Mesodermal cell (in vitro differentiated cells): ENCODE measurements at regions not wholly inside any gene's neighbourhood (a gene's known extent, or its start where the extent isn't known, plus 50 kb on each side); places are given as distances from the start of the nearest gene placed in this dataset.

Experiments used
- H3K27ac ChIP-seq: 2 replicates; pipeline ENCODE4 v1.7.0; 2013; ENCODE audit warnings: mild to moderate bottlenecking, low read depth, low read length, moderate library complexity; ENCODE audit not compliant: severe bottlenecking
- H3K36me3 ChIP-seq: 2 replicates; pipeline ENCODE4 v1.7.1; 2013; ENCODE audit warnings: mild to moderate bottlenecking, low read length, moderate library complexity; ENCODE audit not compliant: control insufficient read depth, insufficient read depth
- H3K4me1 ChIP-seq: one replicate; pipeline ENCODE4 v1.7.1; 2013; ENCODE audit warnings: mild to moderate bottlenecking, low read length; ENCODE audit not compliant: insufficient read depth, control insufficient read depth, poor library complexity, severe bottlenecking
- H3K4me3 ChIP-seq: 2 replicates; pipeline ENCODE4 v1.7.0; 2013; ENCODE audit warnings: low read length, control low read depth, mild to moderate bottlenecking; ENCODE audit not compliant: insufficient read depth, poor library complexity, severe bottlenecking; ENCODE audit errors: extremely low read depth
- H3K9me3 ChIP-seq: 2 replicates; pipeline ENCODE4 v1.7.1; 2013; ENCODE audit warnings: mild to moderate bottlenecking, low read length, moderate library complexity; ENCODE audit not compliant: control insufficient read depth
- WGBS, 2 experiments: methylation state at CpG; one replicate each; pipeline ENCODE4 v1.1.5; 2013; ENCODE audit warnings: missing lambda C conversion rate in 2 of 2; ENCODE audit not compliant: insufficient coverage in 2 of 2; 5-methylcytosine and 5-hydroxymethylcytosine counted together

GRCh38 chr3:178386880-178387279 lies 149.4 kb upstream of the KCNMB2 start:
- H3K36me3 ChIP-seq = no peaks in the 10 kb centered on the region
- H3K4me3 ChIP-seq = no peak overlapping the region
- WGBS, 2 experiments = no CpG with 5 or more reads among the region's 1 CpG
- H3K27ac ChIP-seq = no peak overlapping the region
- H3K4me1 ChIP-seq = peaks cover 13% of the 10 kb centered on the region
- H3K9me3 ChIP-seq = no peaks in the 10 kb centered on the region

DNA sequence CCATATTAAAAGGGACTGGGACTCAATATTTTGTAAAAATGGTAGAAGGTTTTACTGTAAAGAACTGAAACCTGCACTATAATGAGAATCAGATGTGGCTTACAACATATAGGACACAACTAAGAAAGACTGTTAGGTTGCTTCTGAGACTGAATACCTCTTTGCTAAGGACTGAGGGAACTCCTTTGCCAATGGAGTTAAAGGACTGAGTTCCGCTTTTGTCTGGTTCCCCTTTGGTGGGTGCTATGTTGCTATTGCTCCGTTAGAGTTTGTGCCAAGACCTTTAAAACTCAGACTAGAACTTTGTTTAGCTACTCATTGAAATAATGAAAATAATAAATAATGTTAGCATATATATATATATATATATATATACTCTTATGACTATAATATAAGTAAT lies 147.8 kb upstream of the KCNMB2 start:
- Histone ChIP-seq H3K4me3 (no peak overlapping the region), H3K4me1 (peaks cover 13% of the 10 kb centered on the region), H3K9me3 (no peaks in the 10 kb centered on the region), H3K27ac (no peak overlapping the region), H3K36me3 (no peaks in the 10 kb centered on the region)
- 100% methylated on average over 1 of the region's 2 CpGs; no CpG with 5 or more reads in 1 of the 2 experiments for WGBS, 2 experiments

DNA sequence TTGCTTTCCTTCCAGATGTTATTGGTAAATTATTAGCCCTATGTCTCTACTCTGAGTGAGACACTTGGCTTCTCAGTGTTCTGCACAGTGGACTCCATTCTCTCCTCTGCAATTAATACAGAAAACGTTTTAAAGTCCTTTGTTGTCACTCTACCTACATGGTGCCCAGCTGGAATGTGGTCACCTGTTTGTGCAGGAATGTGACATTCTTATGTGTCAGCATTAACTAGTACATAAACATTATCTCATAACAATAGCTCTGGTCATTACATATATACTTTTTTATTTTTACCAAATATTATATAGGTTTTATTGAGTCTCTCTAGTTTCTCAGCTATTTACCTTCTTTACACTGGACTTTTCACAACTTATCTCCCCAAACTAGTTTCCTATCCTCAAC lies 147.0 kb upstream of the KCNMB2 start:
- no CpG with 5 or more reads among the region's 1 CpG for WGBS, 2 experiments
- peaks cover 7% of the 10 kb centered on the region for H3K4me1 ChIP-seq
- no peaks in the 10 kb centered on the region for H3K9me3 ChIP-seq
- no peak overlapping the region for H3K4me3 ChIP-seq
- no peaks in the 10 kb centered on the region for H3K36me3 ChIP-seq
- no peak overlapping the region for H3K27ac ChIP-seq

GRCh38 chr3:178392511-178392926 lies 143.7 kb upstream of the KCNMB2 start:
- WGBS, 2 experiments = no CpG with 5 or more reads among the region's 1 CpG
- Histone ChIP-seq H3K4me3 (no peak overlapping the region), H3K36me3 (no peaks in the 10 kb centered on the region), H3K9me3 (no peaks in the 10 kb centered on the region), H3K4me1 (no peaks in the 10 kb centered on the region), H3K27ac (no peak overlapping the region)

DNA sequence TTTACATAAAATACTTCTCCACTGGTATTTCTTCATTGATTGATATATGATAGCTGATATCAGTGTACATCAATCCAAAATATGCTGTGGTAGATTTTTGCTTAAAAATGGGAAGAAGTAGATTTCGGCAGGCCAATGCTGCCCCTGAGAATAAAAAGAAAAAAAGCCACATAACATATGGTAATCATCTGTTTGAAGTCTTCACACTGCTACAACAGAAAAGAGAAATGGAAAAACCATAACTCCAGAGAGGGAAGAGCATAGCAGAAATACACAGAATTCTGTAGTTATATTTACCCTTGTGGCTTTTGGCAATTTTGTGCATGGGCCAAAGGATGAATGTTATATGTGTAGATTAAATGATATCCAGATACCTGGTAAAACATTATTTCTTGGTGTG lies 143.1 kb upstream of the KCNMB2 start:
- Histone ChIP-seq H3K9me3 (no peaks in the 10 kb centered on the region), H3K4me1 (no peaks in the 10 kb centered on the region), H3K36me3 (no peaks in the 10 kb centered on the region), H3K4me3 (no peak overlapping the region), H3K27ac (no peak overlapping the region)
- WGBS, 2 experiments = no CpG with 5 or more reads among the region's 1 CpG

- H3K9me3 ChIP-seq = no peaks in the 10 kb centered on the region
- H3K4me3 ChIP-seq = no peak overlapping the region
- no peaks in the 10 kb centered on the region for H3K4me1 ChIP-seq
- H3K27ac ChIP-seq = no peak overlapping the region
- no peaks in the 10 kb centered on the region for H3K36me3 ChIP-seq
These were observed 142.4 kb upstream of the KCNMB2 start for GRCh38 chr3:178393824-178394223.

- H3K9me3 ChIP-seq = no peaks in the 10 kb centered on the region
- H3K4me3 ChIP-seq = no peak overlapping the region
- 100% methylated on average over 1 of the region's 2 CpGs for WGBS, 2 experiments
- H3K27ac ChIP-seq = no peak overlapping the region
- H3K4me1 ChIP-seq = no peaks in the 10 kb centered on the region
- H3K36me3 ChIP-seq = no peaks in the 10 kb centered on the region
These were observed 139.9 kb upstream of the KCNMB2 start for GRCh38 chr3:178396318-178396717.

DNA sequence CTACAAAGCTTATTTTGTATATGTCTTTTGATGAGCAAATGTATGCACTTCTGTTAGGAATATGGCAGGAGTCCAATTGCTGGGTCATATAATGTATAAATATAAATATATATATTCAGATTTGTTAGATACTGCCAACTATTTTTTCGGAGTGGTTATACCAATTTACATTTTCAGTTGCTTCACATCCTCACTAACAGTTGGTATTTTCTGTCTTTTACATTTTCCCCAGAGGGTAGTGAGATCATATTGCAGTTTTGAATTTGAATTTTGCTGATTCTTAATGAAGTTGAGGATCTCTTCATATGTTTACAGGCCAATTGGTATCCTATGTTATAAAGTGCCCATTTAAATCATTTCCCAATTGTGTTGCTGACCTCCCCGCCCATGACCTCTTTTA lies 139.0 kb upstream of the KCNMB2 start:
- H3K4me3 ChIP-seq = no peak overlapping the region
- no peaks in the 10 kb centered on the region for H3K9me3 ChIP-seq
- H3K36me3 ChIP-seq = no peaks in the 10 kb centered on the region
- WGBS, 2 experiments = no CpG with 5 or more reads among the region's 2 CpGs
- H3K4me1 ChIP-seq = no peaks in the 10 kb centered on the region
- H3K27ac ChIP-seq = no peak overlapping the region

- Histone ChIP-seq H3K27ac (no peak overlapping the region), H3K9me3 (no peaks in the 10 kb centered on the region), H3K4me3 (no peak overlapping the region), H3K4me1 (no peaks in the 10 kb centered on the region), H3K36me3 (no peaks in the 10 kb centered on the region)
- no CpG with 5 or more reads among the region's 1 CpG for WGBS, 2 experiments
These were observed 138.4 kb upstream of the KCNMB2 start for GRCh38 chr3:178397836-178398235.

- no peaks in the 10 kb centered on the region for H3K9me3 ChIP-seq
- H3K4me1 ChIP-seq = no peaks in the 10 kb centered on the region
- H3K27ac ChIP-seq = no peak overlapping the region
- no peak overlapping the region for H3K4me3 ChIP-seq
- 80% methylated on average over 1 of the region's 2 CpGs; no CpG with 5 or more reads in 1 of the 2 experiments for WGBS, 2 experiments
- H3K36me3 ChIP-seq = no peaks in the 10 kb centered on the region
These were observed 131.3 kb upstream of the KCNMB2 start for GRCh38 chr3:178404961-178405360.

DNA sequence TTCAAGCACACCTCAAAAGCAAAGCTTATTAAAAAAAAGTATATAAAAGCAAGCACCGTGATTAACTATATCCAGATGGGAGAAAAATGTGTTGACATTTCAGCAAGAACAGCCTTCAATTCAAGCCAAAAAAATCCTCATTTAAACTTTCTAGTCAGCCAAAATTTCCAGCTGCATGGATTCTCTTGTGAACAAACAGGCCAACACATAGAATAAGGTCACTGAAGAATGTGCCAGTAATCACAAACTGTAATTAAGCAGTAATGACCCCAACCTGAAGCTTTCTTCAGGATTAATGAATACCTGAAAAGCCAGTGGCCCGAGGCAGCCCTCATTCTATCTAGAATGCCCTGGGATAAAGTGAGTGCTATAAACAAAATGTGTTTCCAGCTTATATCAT lies 130.7 kb upstream of the KCNMB2 start:
- no peak overlapping the region for H3K27ac ChIP-seq
- H3K4me3 ChIP-seq = no peak overlapping the region
- no peaks in the 10 kb centered on the region for H3K4me1 ChIP-seq
- H3K36me3 ChIP-seq = no peaks in the 10 kb centered on the region
- WGBS, 2 experiments = 100% methylated on average over 1 of the region's 2 CpGs; no CpG with 5 or more reads in 1 of the 2 experiments
- no peaks in the 10 kb centered on the region for H3K9me3 ChIP-seq

DNA sequence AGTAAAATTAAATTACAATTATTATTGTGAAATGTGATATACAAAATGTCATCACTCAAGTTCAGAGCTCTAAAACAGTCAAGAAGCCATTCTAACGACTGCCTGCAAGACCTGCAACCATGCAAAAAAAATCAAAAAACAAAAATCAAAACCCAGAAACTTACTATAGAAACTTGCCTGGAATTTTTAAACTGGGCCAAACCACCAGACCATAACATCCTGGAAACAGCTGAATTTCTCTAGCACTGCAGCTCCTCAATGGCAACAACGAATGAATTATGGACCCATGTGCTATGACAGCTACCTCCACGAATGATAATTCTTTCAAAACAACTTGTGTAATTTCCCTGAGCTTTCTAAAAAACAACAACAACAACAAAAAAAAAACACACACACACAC lies 130.0 kb upstream of the KCNMB2 start:
- WGBS, 2 experiments = 73 to 89% methylated on average over 2 of the region's 3 CpGs
- Histone ChIP-seq H3K9me3 (no peaks in the 10 kb centered on the region), H3K4me3 (no peak overlapping the region)

More for the DNA sequence above, 130.0 kb upstream of the KCNMB2 start:
- Histone ChIP-seq H3K27ac (no peak overlapping the region), H3K4me1 (no peaks in the 10 kb centered on the region), H3K36me3 (no peaks in the 10 kb centered on the region)
